ENCODE measurements at regions not wholly inside any gene's neighbourhood (a gene's known extent, or its start where the extent isn't known, plus 50 kb on each side); places are given as distances from the start of the nearest gene placed in this dataset.

GRCh38 chr20:52622081-52622480, 350.1 kb upstream of the TSHZ2 start:
- H3K27ac ChIP-seq (ENCODE audit: low read depth, low read length): no peak overlapping the region
- no peaks in the 10 kb centered on the region for H3K79me2 ChIP-seq (ENCODE audit: insufficient read depth, low read length)

GRCh38 chr20:52621401-52621800, 350.8 kb upstream of the TSHZ2 start:
- H2AFZ ChIP-seq (ENCODE audit: low read length): no peak overlapping the region
- H3K4me1 ChIP-seq (ENCODE audit: insufficient read depth, low read length): no peaks in the 10 kb centered on the region
- H3K36me3 ChIP-seq (ENCODE audit: insufficient read depth, low read length): no peaks in the 10 kb centered on the region
- no peaks in the 10 kb centered on the region for H3K9me3 ChIP-seq (ENCODE audit: low read depth, low read length)
- no peak for TF ChIP-seq CTCF (IDR thresholded peaks at IDR 0.05; ENCODE audit: extremely low read depth, low read depth, low read length)
- H3K4me2 ChIP-seq (ENCODE audit: insufficient read depth, low read length): no peak overlapping the region
- no peak overlapping the region for H3K27ac ChIP-seq (ENCODE audit: low read depth, low read length)
- H3K27me3 ChIP-seq (ENCODE audit: insufficient read depth, low read length): no peaks in the 10 kb centered on the region
- H3K4me3 ChIP-seq (ENCODE audit: insufficient read depth, low read length): no peak overlapping the region
- H3K79me2 ChIP-seq (ENCODE audit: insufficient read depth, low read length): no peaks in the 10 kb centered on the region
- no peaks in the 10 kb centered on the region for H4K20me1 ChIP-seq (ENCODE audit: insufficient read depth, low read length)
- DNase-seq (ENCODE audit: insufficient read length, low spot score, missing footprints): no peak

More at GRCh38 chr20:52622081-52622480, 350.1 kb upstream of the TSHZ2 start:
- no peak overlapping the region for H2AFZ ChIP-seq (ENCODE audit: low read length)
- TF ChIP-seq CTCF (IDR thresholded peaks at IDR 0.05; ENCODE audit: extremely low read depth, low read depth, low read length): no peak
- no peak overlapping the region for H3K4me2 ChIP-seq (ENCODE audit: insufficient read depth, low read length)
- H4K20me1 ChIP-seq (ENCODE audit: insufficient read depth, low read length): no peaks in the 10 kb centered on the region
- no peaks in the 10 kb centered on the region for H3K9me3 ChIP-seq (ENCODE audit: low read depth, low read length)
- no peak overlapping the region for H3K4me3 ChIP-seq (ENCODE audit: insufficient read depth, low read length)
- no peaks in the 10 kb centered on the region for H3K27me3 ChIP-seq (ENCODE audit: insufficient read depth, low read length)
- no peaks in the 10 kb centered on the region for H3K4me1 ChIP-seq (ENCODE audit: insufficient read depth, low read length)
- no peaks in the 10 kb centered on the region for H3K36me3 ChIP-seq (ENCODE audit: insufficient read depth, low read length)
- DNase-seq (ENCODE audit: insufficient read length, low spot score, missing footprints): no peak

- H3K9me3 ChIP-seq (ENCODE audit: low read depth, low read length): no peaks in the 10 kb centered on the region
- no peak overlapping the region for H3K4me2 ChIP-seq (ENCODE audit: insufficient read depth, low read length)
- H3K79me2 ChIP-seq (ENCODE audit: insufficient read depth, low read length): no peaks in the 10 kb centered on the region
- no peaks in the 10 kb centered on the region for H4K20me1 ChIP-seq (ENCODE audit: insufficient read depth, low read length)
- H3K4me3 ChIP-seq (ENCODE audit: insufficient read depth, low read length): no peak overlapping the region
- TF ChIP-seq CTCF (IDR thresholded peaks at IDR 0.05; ENCODE audit: extremely low read depth, low read depth, low read length): no peak
- no peak overlapping the region for H3K27ac ChIP-seq (ENCODE audit: low read depth, low read length)
- H3K4me1 ChIP-seq (ENCODE audit: insufficient read depth, low read length): no peaks in the 10 kb centered on the region
- no peak for DNase-seq (ENCODE audit: insufficient read length, low spot score, missing footprints)
- H2AFZ ChIP-seq (ENCODE audit: low read length): no peak overlapping the region
- H3K27me3 ChIP-seq (ENCODE audit: insufficient read depth, low read length): no peaks in the 10 kb centered on the region
- no peaks in the 10 kb centered on the region for H3K36me3 ChIP-seq (ENCODE audit: insufficient read depth, low read length)
Measured at GRCh38 chr20:52619671-52620070, 352.5 kb upstream of the TSHZ2 start.

GRCh38 chr20:52619101-52619500, 353.1 kb upstream of the TSHZ2 start:
- H2AFZ ChIP-seq (ENCODE audit: low read length): no peak overlapping the region
- no peak for TF ChIP-seq CTCF (IDR thresholded peaks at IDR 0.05; ENCODE audit: extremely low read depth, low read depth, low read length)
- DNase-seq (ENCODE audit: insufficient read length, low spot score, missing footprints): no peak
- H3K4me1 ChIP-seq (ENCODE audit: insufficient read depth, low read length): no peaks in the 10 kb centered on the region
- H3K4me2 ChIP-seq (ENCODE audit: insufficient read depth, low read length): no peak overlapping the region
- H3K79me2 ChIP-seq (ENCODE audit: insufficient read depth, low read length): no peaks in the 10 kb centered on the region
- no peaks in the 10 kb centered on the region for H3K9me3 ChIP-seq (ENCODE audit: low read depth, low read length)
- no peak overlapping the region for H3K4me3 ChIP-seq (ENCODE audit: insufficient read depth, low read length)
- no peaks in the 10 kb centered on the region for H3K27me3 ChIP-seq (ENCODE audit: insufficient read depth, low read length)
- H3K36me3 ChIP-seq (ENCODE audit: insufficient read depth, low read length): no peaks in the 10 kb centered on the region
- no peaks in the 10 kb centered on the region for H4K20me1 ChIP-seq (ENCODE audit: insufficient read depth, low read length)
- H3K27ac ChIP-seq (ENCODE audit: low read depth, low read length): no peak overlapping the region

Data from osteoblast (primary cell).